NOMO-1 treated with DMSO at 0.1 percent for 48 hours (cell line): ENCODE measurements at regions not wholly inside any gene's neighbourhood (a gene's known extent, or its start where the extent isn't known, plus 50 kb on each side); places are given as distances from the start of the nearest gene placed in this dataset.

Source experiments
- DNase-seq: peaks from one replicate; lab custom pipeline; 2025; ENCODE audit not compliant: unreplicated experiment; lab: John Stamatoyannopoulos, UW

- DNase-seq = no peak
Measured at GRCh38 chr13:109602356-109602755, 184.0 kb downstream of the IRS2 start.

- DNase-seq = no peak
Measured at GRCh38 chr13:109599901-109600657, 186.3 kb downstream of the IRS2 start.

GRCh38 chr13:109595471-109595870 is 190.9 kb downstream of the IRS2 start:
- no peak for DNase-seq

- DNase-seq = no peak
Measured at GRCh38 chr13:109593230-109593629, 193.2 kb downstream of the IRS2 start.

DNA sequence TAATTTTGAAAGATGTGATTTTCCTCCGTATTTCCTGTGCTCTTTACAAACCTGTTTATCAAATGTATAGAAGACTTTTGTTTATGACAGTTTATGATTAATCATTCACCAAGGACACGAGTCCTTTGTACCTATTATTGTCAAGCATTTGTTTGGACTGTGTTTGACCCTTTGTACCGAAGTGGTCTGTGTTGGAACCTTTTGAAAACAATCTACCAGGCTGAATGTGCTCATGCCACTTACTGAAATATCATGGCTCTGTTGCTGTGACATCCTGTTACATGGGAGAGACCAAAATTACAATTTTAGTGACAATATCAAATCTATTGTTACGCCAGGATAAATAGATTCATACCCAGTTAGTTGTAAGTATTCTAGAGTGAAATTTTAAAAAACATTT is 193.6 kb downstream of the IRS2 start:
- DNase-seq = no peak

GRCh38 chr13:109587689-109588088 is 198.7 kb downstream of the IRS2 start:
- DNase-seq = no peak

DNA sequence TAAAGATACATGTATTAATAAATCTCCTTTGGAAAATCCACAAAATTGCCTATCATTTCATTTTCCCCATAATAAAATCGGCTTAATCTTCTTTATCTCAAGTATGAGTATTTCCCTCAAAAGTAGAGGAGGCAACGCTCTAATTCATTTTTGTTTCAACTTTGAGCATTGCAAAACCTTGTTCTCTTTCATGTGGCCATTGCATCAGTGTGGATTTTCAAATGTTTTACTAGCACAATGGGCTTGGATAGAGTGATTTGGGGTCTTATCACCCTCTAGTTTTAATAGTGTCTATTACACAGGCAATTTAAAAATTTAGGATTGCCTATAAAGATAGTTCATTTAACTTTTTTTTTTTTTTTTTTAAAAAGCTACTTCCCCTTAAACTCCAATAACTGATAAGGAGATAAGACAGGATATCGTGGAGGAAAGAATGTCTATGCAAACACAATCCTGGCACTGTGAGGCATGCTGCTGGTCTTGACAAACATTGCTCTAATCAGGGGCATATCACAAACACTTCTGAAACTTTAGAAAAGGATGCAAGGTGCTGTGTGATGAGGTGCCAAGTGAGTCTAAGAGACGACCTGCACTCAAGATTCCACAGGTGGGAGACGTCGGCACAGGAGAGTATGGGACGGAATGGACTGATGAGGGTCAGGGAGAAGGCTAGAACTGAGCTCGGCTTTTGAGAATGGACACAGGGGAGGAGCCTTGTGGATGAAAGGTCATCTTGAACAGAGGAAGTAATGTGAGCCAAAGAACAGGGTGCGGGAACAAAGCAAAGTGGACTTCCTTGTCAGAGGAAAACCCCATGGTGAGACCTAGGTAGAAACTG is 199.7 kb downstream of the IRS2 start:
- no peak for DNase-seq

DNA sequence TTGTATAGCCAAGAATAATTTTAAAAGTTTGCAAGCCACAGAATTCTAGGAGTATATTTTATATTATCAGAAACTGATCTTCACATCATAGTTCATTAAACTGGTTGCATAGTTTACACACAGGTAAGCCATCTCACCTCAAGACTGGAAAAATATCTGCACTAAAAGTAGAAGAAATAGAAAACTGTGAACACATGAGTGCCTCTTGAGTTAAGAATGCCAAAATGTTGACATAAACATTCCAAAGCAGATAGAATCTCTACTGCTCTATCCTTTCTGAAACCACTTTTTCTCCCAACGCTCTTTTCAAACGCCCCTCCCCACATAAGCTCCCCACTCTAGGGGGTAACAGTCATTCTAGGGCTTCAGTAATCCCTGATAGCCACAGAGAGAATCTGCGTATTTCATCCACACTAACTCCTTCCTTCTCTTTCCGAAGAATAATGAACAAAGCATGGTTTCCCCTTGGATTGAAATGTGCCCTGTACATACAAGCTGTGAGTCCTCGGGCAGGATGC is 201.5 kb downstream of the IRS2 start:
- no peak for DNase-seq

DNA sequence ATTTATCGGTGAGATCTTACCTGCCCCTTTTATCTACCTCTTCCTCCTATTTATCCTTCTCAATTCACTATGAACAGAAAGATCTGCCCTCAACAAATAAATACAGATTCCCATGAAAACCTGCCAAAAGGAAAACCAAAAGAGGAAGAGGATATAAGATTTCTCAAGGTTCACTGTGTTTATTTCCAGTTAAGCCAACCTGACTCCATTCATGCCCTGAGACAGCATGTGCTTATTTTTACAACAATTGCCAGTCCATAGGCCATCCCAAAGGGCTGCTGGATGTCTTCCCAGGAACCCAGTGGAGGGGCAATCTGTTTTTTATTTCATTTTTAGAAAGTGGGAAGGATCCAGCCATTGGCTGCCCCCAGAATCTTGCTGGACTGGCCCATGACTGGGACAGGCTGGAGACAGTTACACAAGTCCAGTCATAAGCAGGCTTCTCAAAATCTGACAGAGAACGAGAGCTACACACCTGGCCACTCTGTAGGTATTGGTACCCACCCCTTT is 209.1 kb downstream of the IRS2 start:
- DNase-seq = no peak

- no peak for DNase-seq
Measured at GRCh38 chr13:109576331-109576813, 210.0 kb downstream of the IRS2 start.

DNA sequence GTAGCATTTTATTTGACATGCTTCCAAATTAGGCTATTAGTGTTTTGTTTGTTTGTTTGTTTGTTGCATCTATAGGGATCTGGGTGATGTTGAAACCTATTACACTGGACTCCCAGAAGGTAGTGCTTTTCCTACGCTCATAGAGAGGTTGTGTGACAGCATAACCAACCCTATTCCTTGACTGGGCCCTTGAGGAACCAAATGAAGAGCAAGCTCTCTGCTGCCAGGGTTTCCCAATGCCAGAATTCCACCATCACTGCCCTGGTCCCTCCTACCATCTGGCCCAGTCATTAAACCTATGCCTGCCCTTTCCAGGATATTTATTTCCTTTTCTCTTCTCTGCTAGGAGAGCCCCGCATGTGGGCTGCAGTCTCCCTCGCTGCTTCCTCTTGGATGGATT is 210.6 kb downstream of the IRS2 start:
- no peak for DNase-seq

DNA sequence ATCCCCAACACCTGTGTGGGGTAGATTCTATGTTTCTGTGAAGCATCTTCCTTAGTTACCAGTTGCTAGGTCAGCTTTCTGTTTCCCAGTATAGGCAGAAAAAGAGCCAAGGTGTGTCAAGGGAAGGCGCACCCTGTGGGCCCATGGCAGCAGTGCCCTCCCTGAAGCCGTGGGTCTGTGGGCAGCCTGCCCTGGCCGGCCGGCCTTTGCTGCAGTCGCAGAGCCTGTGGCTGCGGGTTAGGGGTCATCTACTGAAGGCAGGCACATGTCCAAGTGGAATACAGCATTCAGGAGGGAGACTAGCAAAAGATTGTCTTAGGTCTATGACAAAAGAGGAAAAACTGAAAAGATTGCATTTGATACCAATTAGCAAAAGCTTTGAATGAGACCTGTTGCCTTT is 214.0 kb downstream of the IRS2 start:
- DNase-seq = no peak

- DNase-seq = peak; percentile 78
Measured at GRCh38 chr13:109569958-109570711, 216.2 kb downstream of the IRS2 start.

- DNase-seq = no peak
Measured at GRCh38 chr13:109568339-109568818, 218.0 kb downstream of the IRS2 start.

DNA sequence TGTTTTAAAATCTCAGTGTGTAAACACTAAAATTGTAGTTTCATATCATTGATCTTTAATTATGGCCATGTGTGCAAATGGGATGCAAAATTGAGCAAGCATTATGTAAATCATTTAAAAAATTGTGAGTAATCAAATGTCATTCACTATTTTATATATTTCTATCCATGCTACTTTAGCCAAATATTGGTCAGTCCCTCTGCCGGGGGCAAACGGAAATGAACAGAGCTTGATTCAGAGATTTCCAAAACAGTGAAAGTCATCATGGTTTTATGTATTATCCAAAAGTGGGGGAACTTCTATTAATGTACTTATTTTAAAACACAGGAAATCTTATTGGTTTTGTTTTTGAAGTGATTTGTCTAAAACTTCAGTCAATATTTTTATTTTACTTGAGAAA is 219.1 kb downstream of the IRS2 start:
- DNase-seq = no peak

DNA sequence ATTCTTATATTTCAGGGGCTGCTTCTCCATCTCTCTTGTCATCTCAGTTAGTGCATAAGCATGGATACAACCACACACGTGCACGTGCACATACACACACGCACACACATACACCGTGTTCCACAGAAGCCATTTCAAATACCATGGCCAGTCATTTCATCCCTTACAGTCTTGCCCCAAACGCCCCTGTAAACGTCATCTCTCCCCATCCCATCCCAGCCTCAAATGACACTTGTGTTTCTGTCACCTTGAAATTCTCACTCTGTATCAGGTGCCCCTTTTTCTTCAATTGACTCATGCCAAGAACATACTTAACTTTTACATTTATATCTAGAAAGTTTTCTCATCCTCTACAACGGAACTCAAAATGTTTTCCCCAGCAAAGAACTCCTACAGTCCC is 220.5 kb downstream of the IRS2 start:
- DNase-seq = no peak

DNA sequence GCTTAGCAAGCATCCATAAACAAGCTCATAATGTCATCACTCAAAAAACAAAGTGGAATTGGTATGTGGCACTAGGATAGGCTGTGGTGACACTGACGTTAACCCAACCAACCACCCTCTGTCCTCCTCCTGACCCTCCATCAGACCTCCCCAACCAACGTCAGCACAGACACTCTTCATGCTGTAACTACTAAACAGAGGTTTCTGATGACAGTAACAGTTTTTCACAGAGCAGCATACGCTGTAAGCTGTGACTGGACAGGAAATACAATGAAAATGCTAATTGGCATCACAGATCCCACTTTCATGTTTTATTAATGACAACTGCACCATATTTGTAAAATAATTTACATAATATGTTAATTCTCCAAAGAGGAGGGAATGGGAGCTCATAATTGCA is 238.0 kb downstream of the IRS2 start:
- DNase-seq = no peak

DNA sequence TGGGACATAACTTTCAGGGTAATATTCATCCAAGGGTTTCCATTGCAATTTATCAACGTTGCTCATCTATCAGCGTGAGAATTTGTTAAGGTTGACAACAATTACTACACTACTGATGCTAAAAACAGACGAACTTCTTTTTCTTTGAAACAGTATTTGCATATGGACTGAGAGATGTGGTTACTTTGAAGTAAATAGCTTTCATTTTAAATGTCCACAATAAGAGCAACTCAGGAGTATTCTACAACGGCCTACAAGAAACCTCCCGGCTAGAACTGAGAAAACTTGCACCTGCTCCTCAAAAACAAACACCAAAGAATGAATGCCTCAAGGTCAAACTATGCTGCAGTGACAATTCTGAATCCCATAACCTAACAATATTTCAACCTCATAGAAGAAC is 238.4 kb downstream of the IRS2 start:
- DNase-seq = no peak

GRCh38 chr13:109545931-109546330 is 240.5 kb downstream of the IRS2 start:
- no peak for DNase-seq

DNA sequence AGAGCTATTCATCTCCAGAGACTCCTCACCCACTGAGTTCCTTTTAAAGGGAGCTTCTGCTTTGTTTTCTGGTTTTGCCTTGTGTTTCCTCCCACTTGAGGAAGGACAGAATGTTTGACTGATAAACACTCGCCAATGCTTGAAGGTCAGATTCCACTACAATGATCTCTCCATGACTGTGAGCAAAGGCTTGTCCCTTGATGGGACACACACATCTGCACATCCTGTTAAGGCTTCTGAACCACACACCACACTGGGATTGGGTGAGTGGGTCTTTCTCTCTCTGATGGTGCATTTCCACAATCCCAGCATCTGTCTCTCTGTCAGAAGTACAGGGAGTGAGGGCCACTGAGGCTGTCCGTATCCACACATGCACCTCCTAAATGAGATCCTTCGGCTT is 245.3 kb downstream of the IRS2 start:
- DNase-seq = no peak

GRCh38 chr13:109537584-109537983 is 248.8 kb downstream of the IRS2 start:
- no peak for DNase-seq
